ENCODE measurements at regions not wholly inside any gene's neighbourhood (a gene's known extent, or its start where the extent isn't known, plus 50 kb on each side); places are given as distances from the start of the nearest gene placed in this dataset.

- TF ChIP-seq CTCF (IDR thresholded peaks at IDR 0.05) (no peak), ZFX (IDR thresholded peaks at IDR 0.05; ENCODE audit: borderline replicate concordance) (no peak)
Observed at GRCh38 chr6:126539022-126539421, 199.1 kb downstream of the CENPW start.
